H1 (cell line): ENCODE measurements at regions not wholly inside any gene's neighbourhood (a gene's known extent, or its start where the extent isn't known, plus 50 kb on each side); places are given as distances from the start of the nearest gene placed in this dataset.

Experiments
- CTCF ChIA-PET: fragments of 300-600 bp; sonication (Branson Sonifier 250); formaldehyde crosslinking; loops from one replicate; lab custom pipeline; 2021; ENCODE audit not compliant: partially characterized antibody; lab: Charles Lee
- POLR2A ChIA-PET: fragments of 300-600 bp; sonication (Branson Sonifier 250); formaldehyde crosslinking; loops from one replicate; lab custom pipeline; 2021; ENCODE audit warnings: inconsistent platforms; ENCODE audit not compliant: partially characterized antibody; lab: Charles Lee
- DNase-seq, 2 experiments: peaks; one replicate each; pipeline versions ENCODE4 v3.0.0 to v3.0.0-alpha.2; 2010 to 2022; ENCODE audit warnings: low spot score in 2 of 2, low read depth in 1 of 2, mixed read lengths in 1 of 2
- FAIRE-seq: peaks from 2 replicates; lab custom pipeline; 2011; peaks lifted over from hg19 to GRCh38; lab: Jason Lieb, UNC
- H2AFZ ChIP-seq: 2 replicates; pipeline ENCODE4 v1.8.1; 2012; ENCODE audit warnings: low read length, inconsistent platforms
- H2AK5ac ChIP-seq: 2 replicates; pipeline ENCODE4 v1.6.1; 2013; ENCODE audit warnings: low read depth, low read length
- H2BK120ac ChIP-seq: replicated peaks from 2 replicates; pipeline ENCODE3; 2013; ENCODE audit warnings: low read depth, low read length, inconsistent platforms
- H2BK12ac ChIP-seq: 2 replicates; pipeline ENCODE4 v1.6.1; 2013; ENCODE audit warnings: low read depth, low read length
- H2BK15ac ChIP-seq: 2 replicates; pipeline ENCODE4 v1.6.1; 2013; ENCODE audit warnings: low read length
- H2BK20ac ChIP-seq: 2 replicates; pipeline ENCODE4 v1.6.1; 2013; ENCODE audit warnings: low read length
- H2BK5ac ChIP-seq: 2 replicates; pipeline ENCODE4 v1.6.1; 2013; ENCODE audit warnings: low read depth, low read length
- H3K14ac ChIP-seq: 2 replicates; pipeline ENCODE4 v1.6.1; 2013; ENCODE audit warnings: inconsistent platforms; ENCODE audit not compliant: insufficient read length
- H3K18ac ChIP-seq: 2 replicates; pipeline ENCODE4 v1.6.1; 2013; ENCODE audit warnings: low read length; ENCODE audit errors: extremely low read depth
- H3K23ac ChIP-seq: 2 replicates; pipeline ENCODE4 v1.6.1; 2013; ENCODE audit warnings: inconsistent platforms; ENCODE audit not compliant: insufficient read length
- H3K23me2 ChIP-seq: 2 replicates; pipeline ENCODE4 v1.6.1; 2013; ENCODE audit warnings: low read depth, low read length
- H3K27ac ChIP-seq: 2 replicates; pipeline ENCODE4 v1.6.1; 2011; ENCODE audit warnings: low read depth, low read length, inconsistent platforms
- H3K27me3 ChIP-seq, 4 experiments: replicated peaks in 1 of 4; 1 replicate in 1 of 4; 2 replicates in 3 of 4; pipeline versions ENCODE4 v1.6.1 to v1.8.1; 2011 to 2013; ENCODE audit warnings: low read length in 3 of 4, mild to moderate bottlenecking in 3 of 4, inconsistent platforms in 2 of 4, mixed read lengths in 2 of 4, moderate library complexity in 1 of 4; ENCODE audit not compliant: control insufficient read depth in 3 of 4, insufficient read depth in 3 of 4; ENCODE audit errors: extremely low read depth in 1 of 4
- H3K36me3 ChIP-seq, 4 experiments: 2 replicates each; pipeline versions ENCODE4 v1.6.1 to v1.8.1; 2011 to 2013; ENCODE audit warnings: mild to moderate bottlenecking in 4 of 4, low read length in 3 of 4, moderate library complexity in 2 of 4, control low read depth in 1 of 4, inconsistent platforms in 1 of 4; ENCODE audit not compliant: insufficient read depth in 4 of 4, control insufficient read depth in 2 of 4
- H3K4ac ChIP-seq: replicated peaks from 2 replicates; pipeline ENCODE3; 2013; ENCODE audit warnings: low read length, low read depth, mixed read lengths, inconsistent platforms; ENCODE audit not compliant: insufficient read length
- H3K4me1 ChIP-seq, 4 experiments: replicated peaks in 1 of 4; 1 replicate in 1 of 4; 2 replicates in 3 of 4; pipeline versions ENCODE4 v1.6.1 to v1.8.1; 2011 to 2013; ENCODE audit warnings: low read length in 3 of 4, inconsistent platforms in 2 of 4, mixed read lengths in 1 of 4; ENCODE audit not compliant: insufficient read depth in 4 of 4, control insufficient read depth in 3 of 4
- H3K4me2 ChIP-seq, 2 experiments: 2 replicates each; pipeline versions ENCODE4 v1.6.1 to v1.8.1; 2011 to 2013; ENCODE audit warnings: low read depth in 2 of 2, low read length in 2 of 2, control low read depth in 1 of 2, inconsistent platforms in 1 of 2, mild to moderate bottlenecking in 1 of 2; ENCODE audit not compliant: insufficient read depth in 1 of 2
- H3K4me3 ChIP-seq, 4 experiments: fragments of 200-600, 300-600 bp in 1 of 4; sonication (generic), shearing (Covaris generic), sonication (Bioruptor Twin) in 1 of 4; 2 replicates each; pipeline versions ENCODE4 v1.5.1 to v1.8.1; 2011 to 2016; ENCODE audit warnings: low read length in 4 of 4, low read depth in 3 of 4, control low read depth in 2 of 4, inconsistent platforms in 2 of 4, mild to moderate bottlenecking in 2 of 4, mixed read lengths in 1 of 4, moderate library complexity in 1 of 4; ENCODE audit not compliant: insufficient read depth in 2 of 4; ENCODE audit errors: extremely low read depth in 1 of 4
- H3K56ac ChIP-seq: replicated peaks from 2 replicates; pipeline ENCODE3; 2013; ENCODE audit warnings: low read depth, mild to moderate bottlenecking, mixed read lengths, low read length, inconsistent platforms; ENCODE audit not compliant: insufficient read length
- H3K79me1 ChIP-seq: 2 replicates; pipeline ENCODE4 v1.6.1; 2013; ENCODE audit warnings: low read depth, low read length, control low read depth
- H3K79me2 ChIP-seq, 2 experiments: 2 replicates each; pipeline versions ENCODE4 v1.6.1 to v1.8.1; 2012 to 2013; ENCODE audit warnings: low read length in 2 of 2, mild to moderate bottlenecking in 2 of 2, inconsistent platforms in 1 of 2; ENCODE audit not compliant: insufficient read depth in 2 of 2, control insufficient read depth in 1 of 2
- H3K9ac ChIP-seq, 4 experiments: replicated peaks in 1 of 4; 1 replicate in 1 of 4; 2 replicates in 3 of 4; pipeline versions ENCODE4 v1.6.1 to v1.8.1; 2011 to 2013; ENCODE audit warnings: low read depth in 3 of 4, low read length in 3 of 4, control low read depth in 2 of 4, mild to moderate bottlenecking in 2 of 4, moderate library complexity in 2 of 4, inconsistent platforms in 1 of 4; ENCODE audit errors: extremely low read depth in 1 of 4
- H3K9me3 ChIP-seq, 2 experiments: 2 replicates each; pipeline versions ENCODE4 v1.6.1 to v1.8.1; 2012 to 2013; ENCODE audit warnings: mild to moderate bottlenecking in 2 of 2, moderate library complexity in 2 of 2, control low read depth in 1 of 2, inconsistent platforms in 1 of 2, low read depth in 1 of 2, low read length in 1 of 2, mixed read lengths in 1 of 2; ENCODE audit not compliant: insufficient read depth in 2 of 2
- H4K20me1 ChIP-seq, 2 experiments: replicated peaks in 1 of 2; 2 replicates each; pipeline versions ENCODE3 to v1.8.1; 2011 to 2013; ENCODE audit warnings: inconsistent platforms in 2 of 2, low read length in 2 of 2, mild to moderate bottlenecking in 1 of 2; ENCODE audit not compliant: insufficient read depth in 2 of 2, control insufficient read depth in 1 of 2
- H4K5ac ChIP-seq: 2 replicates; pipeline ENCODE4 v1.6.1; 2013; ENCODE audit warnings: low read length, low read depth, mixed read lengths, inconsistent platforms; ENCODE audit not compliant: insufficient read length
- H4K8ac ChIP-seq: 2 replicates; pipeline ENCODE4 v1.8.0; 2013; ENCODE audit warnings: mild to moderate bottlenecking, moderate library complexity, low read length, inconsistent platforms; ENCODE audit not compliant: insufficient read depth; ENCODE audit errors: extremely low read depth
- H4K91ac ChIP-seq: replicated peaks from 2 replicates; pipeline ENCODE3; 2013; ENCODE audit warnings: low read length, mixed read lengths, inconsistent platforms; ENCODE audit not compliant: insufficient read length
- CEBPB ChIP-seq: IDR thresholded peaks from 2 replicates; pipeline ENCODE4 v1.6.1; 2012; ENCODE audit warnings: low read depth, low read length
- CHD1 ChIP-seq: IDR thresholded peaks from 2 replicates; pipeline ENCODE4 v1.6.1; 2012; ENCODE audit warnings: low read depth, low read length, improper control_type of control experiment
- GABPA ChIP-seq: IDR thresholded peaks from 2 replicates; pipeline ENCODE4 v1.6.1; 2011; ENCODE audit warnings: mild to moderate bottlenecking, low read length, moderate library complexity, borderline replicate concordance; ENCODE audit not compliant: insufficient read depth
- GTF2F1 ChIP-seq: IDR thresholded peaks from 2 replicates; pipeline ENCODE4 v1.6.1; 2012; ENCODE audit warnings: low read depth, low read length, improper control_type of control experiment, borderline replicate concordance
- JUN ChIP-seq: IDR thresholded peaks from 2 replicates; pipeline ENCODE4 v1.6.1; 2011; ENCODE audit warnings: low read depth, mild to moderate bottlenecking, improper control_type of control experiment, low read length
- MAX ChIP-seq: IDR thresholded peaks from 2 replicates; pipeline ENCODE4 v1.6.1; 2012; ENCODE audit warnings: inconsistent platforms
- NANOG ChIP-seq: IDR thresholded peaks from 2 replicates; pipeline ENCODE4 v1.6.1; 2011; ENCODE audit warnings: low read length, low read depth, mild to moderate bottlenecking, inconsistent platforms; ENCODE audit not compliant: insufficient read depth, poor library complexity, severe bottlenecking
- PHF8 ChIP-seq: fragments of 200-600 bp; sonication (generic); conservative IDR thresholded peaks from 2 replicates; pipeline ENCODE4 v1.7.1; 2012; ENCODE audit warnings: low read depth, mild to moderate bottlenecking, inconsistent platforms, low read length, moderate library complexity
- POLR2AphosphoS5 ChIP-seq: IDR thresholded peaks from 2 replicates; pipeline ENCODE4 v1.6.1; 2011; ENCODE audit warnings: low read depth, low read length
- RFX5 ChIP-seq: IDR thresholded peaks from 2 replicates; pipeline ENCODE4 v1.6.1; 2011; ENCODE audit warnings: low read depth, low read length, improper control_type of control experiment, borderline replicate concordance
- SIN3A ChIP-seq, 2 experiments: IDR thresholded peaks in 1 of 2; conservative IDR thresholded peaks in 1 of 2; 2 replicates each; pipeline ENCODE4 v1.6.1; 2011 to 2012; ENCODE audit warnings: low read length in 2 of 2, improper control_type of control experiment in 1 of 2, low read depth in 1 of 2, mild to moderate bottlenecking in 1 of 2
- SUZ12 ChIP-seq: fragments of 200-600 bp; sonication (generic); IDR thresholded peaks from 2 replicates; pipeline ENCODE4 v1.6.1; 2012; ENCODE audit warnings: mild to moderate bottlenecking, inconsistent platforms, low read length, moderate library complexity, mixed read lengths
- TAF1 ChIP-seq: IDR thresholded peaks from 2 replicates; pipeline ENCODE4 v1.6.1; 2011; ENCODE audit warnings: mild to moderate bottlenecking, low read depth, low read length
- WGBS, 2 experiments: shearing (Covaris generic) in 1 of 2; methylation state at CpG; one replicate each; pipeline versions ENCODE4 v1.1.6 to v1.1.7; 2013 to 2015; ENCODE audit warnings: low lambda C conversion rate in 2 of 2, mixed read lengths in 2 of 2, inconsistent platforms in 1 of 2, low coverage in 1 of 2, missing lambda C conversion rate in 1 of 2; ENCODE audit not compliant: insufficient replicate concordance in 2 of 2, insufficient coverage in 1 of 2, insufficient read length in 1 of 2; ENCODE audit errors: extremely low coverage in 1 of 2, missing lambda C conversion rate in 1 of 2; 5-methylcytosine and 5-hydroxymethylcytosine counted together

DNA sequence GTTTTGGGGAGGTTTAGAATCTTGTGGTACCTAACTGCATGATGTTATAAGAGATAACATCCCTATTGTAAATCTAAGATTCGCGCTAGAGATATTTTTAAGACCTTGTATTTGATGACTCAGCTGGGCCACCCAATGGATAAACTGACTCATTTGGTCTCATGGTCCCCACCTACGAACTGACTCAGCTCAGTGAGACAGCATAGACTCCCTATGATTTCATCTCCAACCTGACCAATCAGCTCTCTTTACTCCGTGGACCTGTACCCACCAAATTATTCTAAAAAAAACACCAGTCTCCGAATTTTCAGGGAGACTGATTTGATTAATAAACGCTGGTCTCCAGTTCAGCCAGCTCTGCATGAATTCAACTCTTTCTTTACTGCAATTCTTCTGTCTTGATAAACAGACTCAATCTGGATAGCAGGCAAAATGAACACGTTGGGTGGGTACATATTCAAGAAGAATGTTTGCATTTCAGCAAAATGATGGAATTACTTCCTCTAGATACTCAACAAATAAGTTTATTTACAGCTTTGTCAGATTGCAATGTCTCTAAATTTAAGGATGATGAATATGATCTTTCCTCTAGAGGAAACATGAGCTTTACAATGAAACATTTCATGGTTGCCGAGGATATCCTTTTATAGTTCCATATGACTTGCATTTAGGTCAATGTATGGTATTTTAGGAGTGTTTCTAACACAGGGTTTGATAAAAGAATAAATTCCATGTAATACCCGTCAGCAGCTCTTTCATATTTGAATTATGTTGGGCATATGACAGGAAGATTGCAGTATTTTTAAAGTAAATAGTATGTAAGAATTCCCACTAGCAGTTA, 516.6 kb upstream of the RGS18 start:
- WGBS, 2 experiments: 91% methylated on average over 9 of the region's 9 CpGs; no CpG with 5 or more reads in 1 of the 2 experiments
- no peak for DNase-seq
- Histone ChIP-seq H3K27ac (no peak overlapping the region), H4K5ac (no peak overlapping the region), H4K91ac (no peak overlapping the region), H2BK15ac (no peak overlapping the region), H2BK120ac (no peak overlapping the region), H3K4ac (no peak overlapping the region), H4K8ac (no peak overlapping the region), H2AK5ac (no peak overlapping the region), H3K27me3 (no peaks in the 10 kb centered on the region), H3K56ac (no peak overlapping the region), H3K4me2 (no peak overlapping the region), H3K79me2 (no peaks in the 10 kb centered on the region), H2BK20ac (no peak overlapping the region), H3K9me3 (no peaks in the 10 kb centered on the region), H2BK5ac (no peak overlapping the region), H3K79me1 (no peaks in the 10 kb centered on the region), H3K4me1 (no peaks in the 10 kb centered on the region), H3K9ac (no peak overlapping the region), H3K4me3 (no peak overlapping the region), H3K23me2 (no peaks in the 10 kb centered on the region), H3K14ac (no peak overlapping the region), H2BK12ac (no peak overlapping the region), H4K20me1 (no peaks in the 10 kb centered on the region), H3K18ac (no peak overlapping the region), H2AFZ (0 out of 2 replicates have a peak overlapping the region, but pooled peaks have one; percentile 34), H3K36me3 (no peaks in the 10 kb centered on the region), H3K23ac (no peak overlapping the region)
- ChIA-PET CTCF (no interaction called here), POLR2A (no interaction called here)
- no peak for FAIRE-seq
- no peak for TF ChIP-seq GTF2F1
- TF ChIP-seq NANOG: no peak
- TF ChIP-seq RFX5: no peak
- TF ChIP-seq SIN3A (conservative IDR thresholded peaks at IDR 0.05 in 1 of 2, IDR thresholded peaks at IDR 0.05 in 1 of 2; ENCODE audit: low read depth in 1 of 2, low read length in 2 of 2): no peak
- no peak for TF ChIP-seq CEBPB
- no peak for TF ChIP-seq POLR2AphosphoS5
- no peak for TF ChIP-seq TAF1
- TF ChIP-seq CHD1: no peak
- no peak for TF ChIP-seq JUN
- TF ChIP-seq PHF8: no peak
- no peak for TF ChIP-seq MAX
- TF ChIP-seq GABPA: no peak
- TF ChIP-seq SUZ12: no peak
